A549 (cell line): ENCODE measurements at regions not wholly inside any gene's neighbourhood (a gene's known extent, or its start where the extent isn't known, plus 50 kb on each side); places are given as distances from the start of the nearest gene placed in this dataset.

Experiments
- ATAC-seq, 2 experiments: fragments of 200-7000 bp in 1 of 2; fragments of >200 bp in 1 of 2; cut with Nextera tagmentation in 1 of 2; cut with Tn5 transposase in 1 of 2; 3 replicates each; pipeline versions ENCODE4 v1.8.0 to v1.9.1; 2018 to 2020; ENCODE audit warnings: mild to moderate bottlenecking in 1 of 2, moderate library complexity in 1 of 2
- CTCF ChIA-PET: fragments of 300-600 bp; sonication (Branson Sonifier 250); formaldehyde crosslinking; extraction: SDS; loops from one replicate; lab custom pipeline; 2021; ENCODE audit warnings: antibody characterized with exemption, inconsistent platforms; lab: Yijun Ruan, JAX
- POLR2A ChIA-PET: fragments of 350-600 bp; formaldehyde crosslinking; extraction: SDS; loops from one replicate; lab custom pipeline; 2021; ENCODE audit warnings: antibody characterized with exemption, inconsistent platforms; lab: Yijun Ruan, JAX
- DNase-seq, 2 experiments: peaks; one replicate each; pipeline versions ENCODE4 v3.0.0 to v3.0.0-alpha.2; 2011 to 2016; ENCODE audit warnings: low read depth in 1 of 2, low spot score in 1 of 2
- FAIRE-seq: peaks from 2 replicates; lab custom pipeline; 2011; peaks lifted over from hg19 to GRCh38; lab: Jason Lieb, UNC
- H3K27ac ChIP-seq, 2 experiments: fragments of >200 bp; sonication (Bioruptor Twin); formaldehyde crosslinking; 3 replicates each; pipeline ENCODE4 v1.5.1; 2016 to 2017
- H3K4me1 ChIP-seq: fragments of >200 bp; sonication (Bioruptor Twin); formaldehyde crosslinking; 3 replicates; pipeline ENCODE4 v1.6.1; 2016
- H3K4me2 ChIP-seq: fragments of >200 bp; sonication (Bioruptor Twin); formaldehyde crosslinking; 3 replicates; pipeline ENCODE4 v1.6.1; 2016
- H3K4me3 ChIP-seq: fragments of >200 bp; sonication (Bioruptor Twin); formaldehyde crosslinking; 3 replicates; pipeline ENCODE4 v1.5.1; 2016
- H3K9me3 ChIP-seq: fragments of >200 bp; sonication (Bioruptor Twin); formaldehyde crosslinking; 3 replicates; pipeline ENCODE4 v1.6.1; 2016
- CBX2 ChIP-seq: fragments of 200-600 bp; sonication (generic); IDR thresholded peaks from 2 replicates; pipeline ENCODE4 v1.6.1; 2016; ENCODE audit warnings: low read depth, mild to moderate bottlenecking, borderline replicate concordance
- EHF ChIP-seq: fragments of 250-450 bp; sonication (Bioruptor Pico); IDR thresholded peaks from 2 replicates; pipeline ENCODE4 v1.5.0; 2020; ENCODE audit warnings: mild to moderate bottlenecking
- EHMT2 ChIP-seq: fragments of 200-600 bp; sonication (generic); IDR thresholded peaks from 2 replicates; pipeline ENCODE4 v1.6.1; 2016; ENCODE audit warnings: antibody characterized with exemption, low read depth, mild to moderate bottlenecking, moderate library complexity
- EP300 ChIP-seq, 2 experiments: fragments of >200 bp; sonication (Bioruptor Twin); formaldehyde crosslinking; IDR thresholded peaks; 2 replicates in 1 of 2; 3 replicates in 1 of 2; pipeline ENCODE4 v1.6.1; 2016 to 2017
- ESRRA ChIP-seq: fragments of 150-350 bp; IDR thresholded peaks from 2 replicates; pipeline ENCODE4 v1.6.1; 2014; ENCODE audit warnings: mild to moderate bottlenecking, low read length, borderline replicate concordance
- HDAC2 ChIP-seq: fragments of 200-600 bp; sonication (generic); IDR thresholded peaks from 2 replicates; pipeline ENCODE4 v1.6.1; 2016
- HEYL ChIP-seq: fragments of 250-450 bp; sonication (Bioruptor Pico); IDR thresholded peaks from 2 replicates; pipeline ENCODE4 v1.8.0; 2021; ENCODE audit warnings: mild to moderate bottlenecking, moderate library complexity
- HOXB5 ChIP-seq: fragments of 250-450 bp; sonication (Bioruptor Pico); IDR thresholded peaks from 2 replicates; pipeline ENCODE4 v1.5.0; 2020; ENCODE audit warnings: mild to moderate bottlenecking, moderate library complexity
- JUNB ChIP-seq: fragments of >200 bp; sonication (Bioruptor Twin); formaldehyde crosslinking; IDR thresholded peaks from 2 replicates; pipeline ENCODE4 v1.6.1; 2016
- MAFK ChIP-seq: fragments of 450-650 bp; IDR thresholded peaks from 2 replicates; pipeline ENCODE4 v1.6.1; 2014; ENCODE audit not compliant: partially characterized antibody
- MYC ChIP-seq: IDR thresholded peaks from 2 replicates; pipeline ENCODE4 v1.6.1; 2012; ENCODE audit warnings: mild to moderate bottlenecking, inconsistent platforms, low read length, improper control_type of control experiment, borderline replicate concordance
- NPAS2 ChIP-seq: fragments of 250-450 bp; sonication (Bioruptor Pico); IDR thresholded peaks from 2 replicates; pipeline ENCODE4 v1.8.0; 2022; ENCODE audit warnings: mild to moderate bottlenecking, moderate library complexity, borderline replicate concordance
- POLR2A ChIP-seq: IDR thresholded peaks from 2 replicates; pipeline ENCODE4 v1.6.1; 2012; ENCODE audit warnings: mild to moderate bottlenecking, low read length
- POLR2AphosphoS2 ChIP-seq: conservative IDR thresholded peaks from 2 replicates; pipeline ENCODE4 v1.6.1; 2012; ENCODE audit warnings: low read length, improper control_type of control experiment, inconsistent platforms
- RAD21 ChIP-seq, 2 experiments: fragments of >200 bp in 1 of 2; sonication (Bioruptor Twin) in 1 of 2; formaldehyde crosslinking in 1 of 2; IDR thresholded peaks in 1 of 2; conservative IDR thresholded peaks in 1 of 2; 2 replicates in 1 of 2; 3 replicates in 1 of 2; pipeline ENCODE4 v1.6.1; 2012 to 2018; ENCODE audit warnings: inconsistent platforms in 1 of 2
- RNF2 ChIP-seq: fragments of 200-600 bp; sonication (generic); IDR thresholded peaks from 2 replicates; pipeline ENCODE4 v1.6.1; 2016; ENCODE audit warnings: low read depth, mild to moderate bottlenecking, antibody characterized with exemption, moderate library complexity, borderline replicate concordance
- SMC3 ChIP-seq: fragments of >200 bp; sonication (Bioruptor Twin); formaldehyde crosslinking; IDR thresholded peaks from 3 replicates; pipeline ENCODE4 v1.6.1; 2018; ENCODE audit warnings: inconsistent platforms
- SREBF2 ChIP-seq: fragments of 450-650 bp; IDR thresholded peaks from 2 replicates; pipeline ENCODE4 v1.6.1; 2014; ENCODE audit warnings: mild to moderate bottlenecking, moderate library complexity
- ZC3H11A ChIP-seq: fragments of 450-650 bp; IDR thresholded peaks from 2 replicates; pipeline ENCODE4 v1.6.1; 2014; ENCODE audit warnings: antibody characterized with exemption, mild to moderate bottlenecking
- ZFP36 ChIP-seq: fragments of 450-650 bp; IDR thresholded peaks from 2 replicates; pipeline ENCODE4 v1.6.1; 2014; ENCODE audit warnings: borderline replicate concordance; ENCODE audit not compliant: partially characterized antibody
- ZNF302 ChIP-seq: fragments of 250-450 bp; sonication (Bioruptor Pico); IDR thresholded peaks from 2 replicates; pipeline ENCODE4 v1.9.0; 2021; ENCODE audit warnings: inconsistent platforms, mild to moderate bottlenecking, moderate library complexity
- WGBS: methylation state at CpG from one replicate; pipeline ENCODE4 v1.1.6; 2017; ENCODE audit errors: missing lambda C conversion rate; 5-methylcytosine and 5-hydroxymethylcytosine counted together
- TF ChIP-seq, protein P1 (sequence below): fragments of >200 bp; sonication (Bioruptor Twin); formaldehyde crosslinking; IDR thresholded peaks from 2 replicates; pipeline ENCODE4 v1.6.1; 2016
- TF ChIP-seq, protein P2 (sequence below): fragments of 200-600 bp; sonication (generic); IDR thresholded peaks from 2 replicates; pipeline ENCODE4 v1.6.1; 2016; ENCODE audit warnings: antibody characterized with exemption, mild to moderate bottlenecking, moderate library complexity
- TF ChIP-seq, protein P3 (sequence below): fragments of 450-650 bp; IDR thresholded peaks from 2 replicates; pipeline ENCODE4 v1.6.1; 2014; ENCODE audit warnings: antibody characterized with exemption

DNA sequence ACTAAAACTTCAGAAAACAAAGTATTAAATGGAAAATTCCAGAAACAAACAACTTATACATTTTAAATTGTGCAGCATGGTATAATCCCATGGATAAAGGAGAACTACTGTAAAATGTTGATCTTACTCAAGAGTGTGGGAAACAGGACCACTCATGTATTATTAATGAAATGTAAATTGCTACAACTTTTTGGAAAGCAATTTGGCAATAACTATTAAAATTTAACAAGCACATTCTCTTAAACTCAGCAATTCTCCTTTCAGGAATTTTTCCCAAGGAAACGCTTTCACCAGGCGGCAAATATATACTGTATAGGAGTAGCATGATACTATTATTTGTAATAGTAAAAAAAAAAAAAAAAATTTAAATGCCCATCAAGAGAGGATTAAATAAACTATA lies 284.5 kb upstream of the AMIGO2 start:
- no peak overlapping the region for H3K4me2 ChIP-seq
- POLR2A ChIA-PET, result no interaction called here
- H3K9me3 ChIP-seq, result 0 out of 3 replicates have a peak, but pooled peaks cover 3% of the 10 kb centered on the region
- H3K4me3 ChIP-seq, result no peak overlapping the region
- FAIRE-seq (no peak), DNase-seq (no peak), ATAC-seq (no peak)
- CTCF ChIA-PET, result interaction anchor here (0.7 kb wide), 1 partner anchor 34 kb away, joined by 3 read pairs; no protein-coding TSS in a partner anchor
- no peak overlapping the region for H3K27ac ChIP-seq
- 93% methylated on average over 2 of the region's 2 CpGs for WGBS
- H3K4me1 ChIP-seq, result peaks cover 16% of the 10 kb centered on the region; the same call in 1 of the 3 replicates
- TF ChIP-seq, protein P1, sequence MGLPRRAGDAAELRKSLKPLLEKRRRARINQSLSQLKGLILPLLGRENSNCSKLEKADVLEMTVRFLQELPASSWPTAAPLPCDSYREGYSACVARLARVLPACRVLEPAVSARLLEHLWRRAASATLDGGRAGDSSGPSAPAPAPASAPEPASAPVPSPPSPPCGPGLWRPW, result no peak
- TF ChIP-seq EP300 (IDR thresholded peaks at IDR 0.05) (no peak), EHMT2 (no peak), CBX2 (no peak), ESRRA (no peak), POLR2AphosphoS2 (no peak), HOXB5 (CRISPR knock-in tag) (no peak), MYC (no peak), RNF2 (no peak), NPAS2 (CRISPR knock-in tag) (no peak), JUNB (no peak), ZNF302 (CRISPR knock-in tag) (no peak), HDAC2 (no peak), SREBF2 (no peak)
- TF ChIP-seq, protein P2, sequence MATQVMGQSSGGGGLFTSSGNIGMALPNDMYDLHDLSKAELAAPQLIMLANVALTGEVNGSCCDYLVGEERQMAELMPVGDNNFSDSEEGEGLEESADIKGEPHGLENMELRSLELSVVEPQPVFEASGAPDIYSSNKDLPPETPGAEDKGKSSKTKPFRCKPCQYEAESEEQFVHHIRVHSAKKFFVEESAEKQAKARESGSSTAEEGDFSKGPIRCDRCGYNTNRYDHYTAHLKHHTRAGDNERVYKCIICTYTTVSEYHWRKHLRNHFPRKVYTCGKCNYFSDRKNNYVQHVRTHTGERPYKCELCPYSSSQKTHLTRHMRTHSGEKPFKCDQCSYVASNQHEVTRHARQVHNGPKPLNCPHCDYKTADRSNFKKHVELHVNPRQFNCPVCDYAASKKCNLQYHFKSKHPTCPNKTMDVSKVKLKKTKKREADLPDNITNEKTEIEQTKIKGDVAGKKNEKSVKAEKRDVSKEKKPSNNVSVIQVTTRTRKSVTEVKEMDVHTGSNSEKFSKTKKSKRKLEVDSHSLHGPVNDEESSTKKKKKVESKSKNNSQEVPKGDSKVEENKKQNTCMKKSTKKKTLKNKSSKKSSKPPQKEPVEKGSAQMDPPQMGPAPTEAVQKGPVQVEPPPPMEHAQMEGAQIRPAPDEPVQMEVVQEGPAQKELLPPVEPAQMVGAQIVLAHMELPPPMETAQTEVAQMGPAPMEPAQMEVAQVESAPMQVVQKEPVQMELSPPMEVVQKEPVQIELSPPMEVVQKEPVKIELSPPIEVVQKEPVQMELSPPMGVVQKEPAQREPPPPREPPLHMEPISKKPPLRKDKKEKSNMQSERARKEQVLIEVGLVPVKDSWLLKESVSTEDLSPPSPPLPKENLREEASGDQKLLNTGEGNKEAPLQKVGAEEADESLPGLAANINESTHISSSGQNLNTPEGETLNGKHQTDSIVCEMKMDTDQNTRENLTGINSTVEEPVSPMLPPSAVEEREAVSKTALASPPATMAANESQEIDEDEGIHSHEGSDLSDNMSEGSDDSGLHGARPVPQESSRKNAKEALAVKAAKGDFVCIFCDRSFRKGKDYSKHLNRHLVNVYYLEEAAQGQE, result no peak

DNA sequence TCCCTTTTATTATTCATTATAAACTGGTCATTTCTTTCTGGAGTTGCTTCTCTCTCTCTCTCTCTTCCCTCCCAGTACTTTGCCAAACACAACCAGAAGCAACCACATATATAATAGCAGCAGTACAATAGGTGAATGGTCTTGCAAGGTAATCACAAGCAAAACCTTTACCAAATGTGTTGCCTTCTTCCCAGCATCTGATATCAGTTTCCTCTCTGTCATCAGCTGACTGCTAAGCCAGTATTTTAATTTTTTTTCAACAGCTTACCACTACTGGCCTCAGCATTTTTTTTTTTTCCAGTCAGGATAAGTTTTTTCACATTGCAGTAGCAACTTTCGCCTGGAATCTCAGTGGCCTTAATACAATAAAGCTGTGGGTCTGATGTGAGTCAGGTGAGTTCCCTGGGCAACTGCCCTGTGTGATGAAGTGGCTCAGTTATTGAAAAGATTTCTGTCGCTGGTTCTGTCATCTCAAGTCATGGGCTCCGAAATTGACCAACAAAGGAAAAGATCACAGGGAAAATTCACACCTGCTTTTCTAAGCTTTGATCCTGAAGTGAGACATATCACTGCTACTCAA lies 282.5 kb upstream of the AMIGO2 start:
- peaks cover 16% of the 10 kb centered on the region; the same call in 1 of the 3 replicates for H3K4me1 ChIP-seq

DNA sequence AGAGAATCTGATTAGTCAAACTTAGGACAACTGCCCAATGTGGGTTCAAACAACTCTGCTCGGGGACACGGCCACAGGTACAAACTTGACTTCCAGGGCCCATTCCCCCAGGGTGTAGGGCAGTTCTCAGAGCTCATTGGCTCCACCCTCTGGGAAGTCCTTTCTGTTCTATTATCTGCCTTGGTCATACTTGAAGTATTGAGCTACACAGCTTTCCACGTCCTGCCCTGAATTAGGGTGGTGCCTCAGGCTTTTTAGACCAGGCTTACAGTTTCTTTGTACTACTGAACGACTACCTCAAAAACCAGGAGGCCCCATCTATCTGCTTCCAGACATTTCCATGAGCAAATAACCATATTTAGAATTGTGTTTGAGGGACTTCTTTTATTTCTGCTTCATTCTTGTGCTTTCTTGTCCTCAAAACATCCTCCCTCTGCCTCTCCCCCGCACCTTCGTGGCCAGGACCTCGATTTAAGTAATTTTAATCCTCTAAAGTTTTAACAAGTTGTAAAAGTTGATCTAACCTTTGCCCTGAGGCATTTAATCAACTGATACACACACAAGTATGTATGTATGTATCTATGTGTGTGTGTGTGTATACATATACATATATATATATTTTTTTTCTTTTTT lies 281.7 kb upstream of the AMIGO2 start:
- POLR2A ChIA-PET, result no interaction called here
- DNase-seq (peak in 1 of 2 experiments; percentile 40), FAIRE-seq (no peak), ATAC-seq (peak in 1 of 2 experiments; percentile 84; a peak in 4 of 6 replicates)
- Histone ChIP-seq H3K27ac (peak overlapping the region; percentile 3 to 64; a peak in 4 of 6 replicates), H3K9me3 (0 out of 3 replicates have a peak, but pooled peaks cover 3% of the 10 kb centered on the region), H3K4me2 (no peak overlapping the region), H3K4me1 (peaks cover 16% of the 10 kb centered on the region; the same call in 1 of the 3 replicates), H3K4me3 (no peak overlapping the region)
- TF ChIP-seq ZC3H11A (no peak), RAD21 (conservative IDR thresholded peaks at IDR 0.05 in 1 of 2, IDR thresholded peaks at IDR 0.05 in 1 of 2) (peak; percentile 14 to 19; a peak in 3 of 5 replicates), ESRRA (no peak), SMC3 (no peak), POLR2A (no peak), MAFK (no peak)
- TF ChIP-seq, protein P3, sequence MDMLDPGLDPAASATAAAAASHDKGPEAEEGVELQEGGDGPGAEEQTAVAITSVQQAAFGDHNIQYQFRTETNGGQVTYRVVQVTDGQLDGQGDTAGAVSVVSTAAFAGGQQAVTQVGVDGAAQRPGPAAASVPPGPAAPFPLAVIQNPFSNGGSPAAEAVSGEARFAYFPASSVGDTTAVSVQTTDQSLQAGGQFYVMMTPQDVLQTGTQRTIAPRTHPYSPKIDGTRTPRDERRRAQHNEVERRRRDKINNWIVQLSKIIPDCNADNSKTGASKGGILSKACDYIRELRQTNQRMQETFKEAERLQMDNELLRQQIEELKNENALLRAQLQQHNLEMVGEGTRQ, result no peak
- 73% methylated on average over 7 of the region's 7 CpGs for WGBS
- CTCF ChIA-PET, result no interaction called here

More for the DNA sequence above, 282.5 kb upstream of the AMIGO2 start:
- Histone ChIP-seq H3K9me3 (0 out of 3 replicates have a peak, but pooled peaks cover 3% of the 10 kb centered on the region), H3K4me2 (no peak overlapping the region), H3K27ac (peak overlapping the region in 1 of 2 experiments; percentile 41; a peak in 3 of 6 replicates), H3K4me3 (no peak overlapping the region)
- POLR2A ChIA-PET, result no interaction called here
- TF ChIP-seq ZFP36, result no peak
- no peak for TF ChIP-seq EHF (CRISPR knock-in tag)
- TF ChIP-seq HEYL, result no peak
- ATAC-seq (no peak), DNase-seq (no peak), FAIRE-seq (no peak)
- CTCF ChIA-PET, result interaction anchor here (0.6 kb wide), 1 partner anchor 1431 kb away, joined by 3 read pairs; no protein-coding TSS in a partner anchor
- WGBS, result 89% methylated on average over 3 of the region's 3 CpGs
